CD4-positive, alpha-beta T cell treated with Interleukin-21 for 1 hour (primary cell): ENCODE measurements at regions not wholly inside any gene's neighbourhood (a gene's known extent, or its start where the extent isn't known, plus 50 kb on each side); places are given as distances from the start of the nearest gene placed in this dataset.
"Not testable (repeated sequence)": the region's sequence is repeated elsewhere in the genome, so short reads cannot be mapped to it uniquely, and the experiment has no call there.

Experiments
- DNase-seq: peaks from one replicate; pipeline ENCODE4 v3.0.0-alpha.2; 2020

DNA sequence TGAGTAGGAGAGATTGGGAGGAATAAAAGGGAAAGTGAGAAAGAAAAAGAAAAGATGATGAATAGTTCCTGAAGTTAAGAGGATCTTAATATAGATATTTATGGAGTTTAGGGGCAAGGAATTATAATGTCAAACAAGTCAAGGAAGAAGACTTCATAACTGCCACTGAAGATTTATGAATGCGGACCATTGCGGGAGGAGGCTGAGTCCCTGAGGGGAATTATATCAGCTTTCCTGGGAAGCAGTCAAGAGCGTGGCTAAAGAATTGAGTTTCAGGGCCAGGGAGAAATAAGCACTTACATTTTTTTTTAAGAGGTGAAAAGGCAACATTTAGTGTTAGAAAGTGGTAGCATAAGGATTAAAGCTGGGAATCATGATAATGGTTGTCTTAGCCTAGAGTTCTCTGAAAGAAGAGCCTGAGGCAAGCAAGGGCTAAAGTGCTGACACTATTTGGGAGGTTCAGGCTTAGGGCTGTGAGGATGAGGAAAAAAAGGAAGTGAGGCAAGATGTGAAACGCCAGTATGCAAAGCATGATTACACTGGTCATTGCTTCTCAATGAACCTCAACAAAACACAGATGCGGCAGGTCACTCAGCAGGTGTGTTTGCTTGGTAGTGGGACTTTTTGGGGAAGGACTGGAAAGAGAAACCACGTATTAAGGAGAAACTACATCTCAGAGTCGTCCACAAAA is 217.1 kb downstream of the SLC4A3 start:
- no peak for DNase-seq

DNA sequence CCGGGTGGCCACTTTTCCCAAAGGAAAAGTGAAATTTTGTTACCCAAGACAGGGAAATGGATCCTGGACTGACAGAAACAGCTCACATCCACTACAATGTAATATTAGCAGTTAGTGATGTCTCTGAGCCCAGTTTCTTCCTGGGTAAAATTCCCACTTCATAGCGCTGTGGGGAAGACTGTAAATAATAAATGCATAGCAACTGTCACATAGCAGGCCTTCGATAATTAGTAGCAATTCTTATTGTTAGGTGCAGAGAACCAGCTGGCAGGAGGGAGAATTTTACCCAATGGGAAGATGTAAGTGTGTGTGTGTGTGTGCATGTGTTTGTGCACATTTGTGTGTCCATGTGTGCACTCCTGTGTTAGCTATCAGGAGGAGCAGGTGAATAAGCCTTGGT is 221.5 kb downstream of the SLC4A3 start:
- no peak for DNase-seq

DNA sequence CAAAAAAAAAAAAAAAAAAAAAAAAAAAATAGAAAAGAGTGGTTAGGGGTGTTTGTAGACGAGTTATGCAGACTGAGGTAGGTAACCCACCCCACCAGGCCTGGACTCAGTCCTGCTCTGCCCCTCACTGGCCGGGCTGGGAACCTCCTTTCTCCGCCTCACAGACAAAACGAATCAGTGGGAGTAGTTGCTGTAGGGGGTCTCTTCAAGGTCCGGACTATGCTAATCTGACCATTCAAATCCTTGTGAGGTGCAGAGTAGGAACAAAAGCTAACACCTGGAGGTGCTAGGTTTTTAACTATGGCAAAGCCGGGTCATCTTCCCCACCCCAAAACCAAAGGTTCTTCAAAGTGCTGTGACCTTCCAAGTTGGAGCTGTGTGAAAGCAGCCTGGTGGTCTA is 223.7 kb downstream of the SLC4A3 start:
- no peak for DNase-seq

DNA sequence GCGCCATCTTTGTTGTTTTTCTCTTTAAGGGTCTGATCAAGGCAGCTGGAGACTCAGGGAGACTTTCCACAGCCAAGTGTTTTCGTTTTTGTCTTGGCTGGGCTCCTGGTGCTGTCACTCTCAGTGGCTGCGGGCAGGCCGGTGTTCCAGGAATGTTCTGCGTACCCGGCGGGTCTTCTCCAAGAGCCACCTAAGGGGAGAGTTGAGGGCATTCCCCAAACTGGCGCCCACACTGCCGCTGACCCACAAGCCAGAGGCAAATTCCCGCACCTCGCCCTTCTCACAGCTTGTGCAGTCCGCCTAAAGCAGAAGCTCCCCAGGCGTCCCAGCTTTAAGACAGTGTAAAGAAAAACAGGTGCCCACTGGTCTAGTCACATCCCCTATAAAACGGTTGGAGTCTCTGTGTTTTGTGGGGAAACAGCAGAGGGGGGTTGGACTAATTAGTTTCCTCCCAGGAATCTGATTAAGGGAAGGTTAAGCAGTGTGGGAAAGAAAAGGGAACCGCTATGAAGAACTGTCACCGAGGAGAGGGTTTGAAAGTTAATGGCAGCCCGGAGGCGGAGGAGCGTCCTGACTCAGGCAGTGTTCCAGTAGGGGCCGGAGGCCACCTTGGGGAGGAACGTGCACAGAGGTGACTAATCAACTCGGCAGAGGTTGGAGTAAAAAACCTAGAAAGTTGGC is 224.5 kb downstream of the SLC4A3 start:
- DNase-seq = no peak

DNA sequence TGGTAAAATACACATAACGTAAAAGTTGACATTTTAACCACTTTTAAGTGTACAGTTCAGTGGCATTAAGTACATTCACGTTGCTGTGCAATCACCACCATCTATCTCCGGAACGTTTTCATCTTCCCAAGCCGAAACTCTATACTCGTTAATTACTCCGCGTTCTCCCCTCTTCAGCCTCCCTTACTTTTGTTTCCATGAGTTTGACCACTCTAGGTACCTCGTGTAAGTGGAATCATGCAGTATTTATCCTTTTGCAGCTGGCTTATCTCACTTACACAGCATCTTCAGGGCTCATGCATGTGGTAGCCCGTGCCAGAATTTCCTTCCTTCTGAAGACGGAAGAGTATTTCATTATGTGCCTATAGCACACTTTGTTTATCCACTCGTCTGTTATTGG is 225.2 kb downstream of the SLC4A3 start:
- DNase-seq = no peak

DNA sequence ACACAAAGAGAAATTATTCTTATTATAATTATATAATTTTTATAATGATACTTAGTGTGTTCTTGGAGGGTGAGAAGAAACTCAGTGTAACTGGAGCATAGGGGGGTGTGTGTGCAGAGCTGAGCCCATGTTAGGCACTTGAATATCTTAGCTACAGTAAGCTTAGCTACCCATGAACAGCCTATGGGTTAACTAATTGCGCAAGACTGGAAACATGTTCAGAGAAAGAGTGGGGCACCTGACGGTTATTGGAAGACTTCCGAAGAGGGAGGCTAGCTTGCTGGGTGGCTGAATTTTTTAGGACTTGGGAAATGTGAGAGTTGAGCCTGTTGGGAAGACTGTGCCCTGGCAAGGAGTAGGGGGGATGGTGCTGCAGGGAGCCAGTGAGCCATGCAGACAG is 229.2 kb downstream of the SLC4A3 start:
- no peak for DNase-seq

DNA sequence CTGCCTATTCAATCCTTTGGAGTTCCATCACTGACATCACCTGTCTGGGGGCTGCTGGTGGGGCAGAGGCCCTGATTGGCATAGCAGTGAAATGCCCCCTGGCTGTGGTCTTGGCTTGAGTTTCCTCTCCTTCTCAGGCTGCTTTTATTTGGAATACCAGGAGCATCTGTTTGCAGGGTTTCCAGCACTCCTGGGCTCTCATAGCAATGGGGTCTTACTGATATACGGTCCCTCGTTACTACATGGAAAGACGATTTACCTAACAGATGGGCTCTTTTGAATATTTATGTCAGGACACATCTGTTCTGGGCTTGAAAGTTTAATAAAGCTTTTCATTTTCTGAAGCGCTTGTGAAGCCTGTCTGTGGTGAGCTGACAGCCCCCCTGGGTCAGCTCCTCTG is 230.3 kb downstream of the SLC4A3 start:
- no peak for DNase-seq

DNA sequence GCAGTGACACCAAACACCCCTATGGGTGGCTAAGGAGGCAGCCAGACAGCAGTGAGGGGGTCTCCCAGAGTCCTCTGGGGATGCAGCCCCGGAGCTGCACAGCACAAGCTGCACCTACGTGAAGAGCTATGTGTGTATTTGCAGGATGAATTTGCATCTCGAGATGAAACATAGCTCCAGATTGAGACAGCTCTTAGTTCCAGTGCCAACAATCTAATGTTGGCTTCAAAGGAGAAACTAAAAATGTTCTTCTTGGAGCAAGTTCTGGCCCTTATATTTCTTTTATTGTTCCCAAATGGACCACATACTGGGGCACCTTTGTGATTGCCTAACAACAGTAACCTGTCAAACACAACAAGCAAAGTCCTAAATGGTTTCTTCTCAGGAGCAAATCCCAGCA is 233.9 kb downstream of the SLC4A3 start:
- DNase-seq = no peak

DNA sequence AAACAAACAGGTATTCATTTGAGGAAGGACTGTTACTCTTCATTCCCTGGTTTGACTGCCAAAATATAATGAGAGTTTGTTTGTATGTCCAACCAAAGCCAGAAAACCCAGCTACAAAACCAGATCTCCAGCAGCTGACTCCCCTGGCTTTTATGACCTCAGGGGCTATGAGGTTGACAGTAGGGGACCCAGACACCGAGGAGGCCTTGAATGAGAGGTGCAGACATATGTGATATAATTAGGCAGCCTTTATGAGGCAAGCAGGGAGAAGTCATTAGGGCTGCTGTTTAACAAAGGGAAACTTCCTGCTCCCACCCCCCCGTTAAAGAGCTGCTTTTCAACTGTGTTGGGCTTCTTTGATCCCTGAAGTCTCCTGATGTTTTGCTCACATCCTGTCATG is 236.7 kb downstream of the SLC4A3 start:
- DNase-seq = no peak

DNA sequence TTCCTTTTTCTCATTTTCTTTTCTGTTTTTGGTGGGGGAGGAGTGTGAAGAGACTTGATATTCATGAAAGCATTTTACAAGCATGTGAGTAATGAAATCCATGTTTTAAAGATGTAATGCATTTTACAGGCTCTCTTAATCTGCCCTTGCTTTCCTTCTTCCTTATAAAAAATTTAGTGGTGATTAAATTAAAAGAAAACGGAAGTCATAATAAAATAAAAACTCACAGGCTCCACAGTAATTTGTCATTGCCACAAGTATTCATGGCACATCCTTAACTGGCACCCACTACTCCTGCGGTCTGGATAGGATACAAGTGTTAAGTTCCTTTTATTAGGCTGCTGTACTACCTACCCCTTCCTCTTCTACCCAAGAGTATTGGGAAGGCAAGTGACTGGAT is 241.2 kb downstream of the SLC4A3 start:
- DNase-seq = no peak

DNA sequence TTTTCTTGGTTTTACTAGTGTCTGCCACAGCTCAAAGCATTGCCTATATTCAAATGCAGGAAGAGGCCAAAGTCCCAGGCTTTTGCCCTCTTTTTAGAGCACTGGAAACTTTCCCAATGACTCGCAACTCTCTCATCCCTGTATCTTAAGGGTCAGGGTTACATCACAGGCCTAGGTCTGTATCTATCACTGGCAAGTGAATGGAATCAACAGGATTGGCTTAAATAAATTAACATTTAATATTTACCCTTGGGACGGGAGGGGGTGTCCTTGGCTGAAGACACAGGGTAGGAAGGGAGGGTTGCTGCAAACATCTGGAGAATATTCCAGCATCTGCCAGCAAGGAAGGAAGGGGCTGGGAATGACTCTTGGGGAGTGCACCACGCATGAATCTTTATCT is 242.6 kb downstream of the SLC4A3 start:
- DNase-seq = no peak

DNA sequence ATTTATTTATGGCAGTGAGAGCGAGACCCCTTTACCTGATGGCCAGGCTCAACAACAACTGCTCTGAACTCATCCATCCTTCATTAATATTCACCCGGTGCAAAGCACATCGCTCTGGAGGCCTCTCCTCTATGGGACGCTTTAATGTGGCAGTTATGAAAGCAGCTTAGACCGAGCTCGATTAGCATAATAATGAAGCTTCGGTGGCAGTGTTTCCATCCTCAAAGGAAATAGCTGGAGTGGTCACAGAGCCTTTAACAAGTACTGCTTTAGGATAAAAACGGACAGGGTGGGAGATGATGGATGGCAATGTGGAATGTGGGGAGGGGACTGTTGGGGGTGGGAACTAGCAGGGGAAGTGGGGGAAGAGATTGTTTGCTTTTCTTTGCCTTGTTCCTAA is 243.9 kb downstream of the SLC4A3 start:
- DNase-seq = no peak

DNA sequence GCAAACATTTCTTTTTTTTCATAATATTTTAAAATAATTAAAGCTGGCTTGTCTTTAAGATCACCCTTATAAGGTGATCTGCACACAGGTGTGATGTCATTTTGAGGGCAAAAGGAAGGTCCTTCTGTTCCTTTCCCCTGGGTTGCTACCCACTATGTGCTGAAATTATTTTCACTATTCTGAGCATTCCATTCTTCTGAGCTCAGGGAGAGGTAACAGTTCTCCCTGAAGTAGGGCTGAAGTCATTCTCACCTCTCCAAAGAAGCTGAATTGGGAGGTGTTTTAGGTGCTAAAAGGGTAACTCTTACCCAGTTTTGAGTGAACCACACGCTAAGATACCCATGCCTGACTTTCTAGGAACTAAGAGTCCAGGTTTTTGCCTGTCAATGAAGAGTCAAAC is 247.6 kb downstream of the SLC4A3 start:
- no peak for DNase-seq

DNA sequence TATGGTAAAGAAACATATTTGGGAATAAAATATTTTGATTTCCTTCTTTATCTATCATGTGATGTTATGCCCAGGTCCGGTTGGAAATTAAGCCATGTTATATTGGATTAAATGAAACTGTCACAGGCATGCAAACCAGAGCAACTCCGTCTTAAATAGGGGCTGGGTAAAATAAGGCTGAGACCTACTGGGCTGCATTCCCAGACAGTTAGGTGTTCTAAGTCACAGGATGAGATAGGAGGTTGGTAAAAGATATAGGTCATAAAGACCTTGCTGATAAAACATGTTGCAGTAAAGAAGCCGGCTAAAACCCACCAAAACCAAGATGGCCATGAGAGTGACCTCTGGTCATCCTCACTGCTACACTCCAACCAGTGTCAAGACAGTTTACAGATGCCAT is 248.6 kb downstream of the SLC4A3 start:
- DNase-seq = not testable (repeated sequence)

DNA sequence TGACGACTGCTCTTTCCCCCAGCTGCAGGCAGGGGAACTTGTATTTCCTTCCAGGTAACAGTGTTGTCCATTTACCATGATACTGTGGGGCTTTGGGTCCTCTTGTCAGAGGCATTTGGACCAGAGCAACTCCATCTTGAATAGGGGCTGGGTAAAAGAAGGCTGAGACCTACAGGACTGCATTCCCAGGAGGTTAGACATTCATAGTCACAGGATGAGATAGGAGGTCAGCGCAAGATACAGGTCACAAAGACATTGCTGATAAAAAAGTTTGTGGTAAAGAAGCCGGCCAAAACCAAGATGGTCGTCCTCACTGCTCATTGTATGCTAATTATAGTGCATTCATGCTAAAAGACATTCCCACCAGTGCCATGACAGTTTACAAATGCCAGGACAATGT is 249.5 kb downstream of the SLC4A3 start:
- no peak for DNase-seq

DNA sequence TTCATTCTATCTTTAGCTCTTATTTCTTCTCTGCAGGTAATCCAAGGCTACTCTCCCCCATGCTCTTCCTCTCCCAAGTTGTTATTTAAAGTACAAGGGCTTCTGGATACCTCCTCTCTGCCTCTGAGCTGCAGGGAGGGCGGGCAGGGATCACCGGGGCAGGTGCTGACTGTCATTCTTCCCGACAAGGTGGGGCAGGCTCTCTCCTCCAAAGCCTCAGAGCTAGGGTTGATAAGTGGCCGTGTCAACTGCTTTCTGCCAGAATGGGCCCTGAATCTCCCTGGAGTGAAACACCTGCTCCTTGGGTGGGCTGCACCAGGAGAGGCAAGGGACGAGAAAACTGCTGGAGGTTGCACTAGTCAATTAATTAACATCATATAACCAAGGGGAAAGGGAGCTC is 250.3 kb downstream of the SLC4A3 start:
- DNase-seq = no peak

DNA sequence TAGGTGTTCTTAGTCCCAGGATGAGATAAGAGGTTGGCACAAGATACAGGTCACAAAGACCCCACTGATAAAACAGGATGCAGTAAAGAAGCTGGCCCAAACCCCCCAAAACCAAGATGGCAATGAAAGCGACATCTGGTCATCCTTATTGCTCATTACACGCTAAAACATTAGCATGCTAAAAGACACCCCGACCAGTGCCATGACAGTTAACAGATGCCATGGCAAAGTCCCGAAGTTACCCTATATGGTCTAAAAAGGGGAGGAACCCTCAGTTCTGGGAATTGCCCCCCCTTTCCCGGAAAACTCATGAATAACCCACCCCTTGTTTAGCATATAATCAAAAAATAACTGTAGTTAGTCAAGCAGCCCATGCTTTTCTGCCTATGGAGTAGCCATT is 251.1 kb downstream of the SLC4A3 start:
- DNase-seq = no peak

DNA sequence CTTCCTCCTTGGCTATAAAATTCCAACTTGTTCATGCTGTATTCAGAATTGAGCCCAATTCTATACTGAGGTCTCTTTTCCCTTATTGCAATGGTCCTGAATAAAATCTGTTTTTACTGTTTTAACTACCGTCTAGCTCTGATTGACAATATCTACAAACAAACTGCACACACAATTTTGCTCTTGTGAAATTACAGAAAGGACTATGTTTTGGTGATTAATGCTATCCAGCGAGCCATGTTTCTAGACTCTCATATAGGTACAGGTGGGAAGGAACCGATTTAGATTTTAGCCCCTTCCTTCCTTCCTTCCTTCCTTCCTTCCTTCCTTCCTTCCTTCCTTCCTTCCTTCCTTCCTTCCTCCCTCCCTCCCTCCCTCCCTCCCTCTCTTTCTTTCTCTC is 254.4 kb downstream of the SLC4A3 start:
- no peak for DNase-seq

DNA sequence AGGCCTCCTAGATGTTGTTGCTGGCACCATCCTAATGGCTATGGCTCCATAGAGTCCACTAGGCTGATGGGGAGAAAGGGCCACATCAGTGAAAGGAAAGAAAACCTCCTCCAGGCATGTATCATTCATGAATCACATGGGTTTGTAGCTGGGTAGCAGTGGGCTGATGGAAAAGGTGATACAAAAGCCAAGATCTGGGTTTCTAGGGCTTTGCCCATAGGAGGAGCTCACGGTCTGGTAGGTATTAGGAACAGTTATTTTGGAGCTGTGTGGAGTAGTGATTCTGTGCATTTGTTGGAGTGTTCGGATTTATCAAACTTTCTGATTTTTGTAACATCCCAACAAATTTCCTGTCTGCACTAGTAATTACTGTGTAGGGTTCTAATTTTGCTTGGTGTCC is 259.2 kb downstream of the SLC4A3 start:
- no peak for DNase-seq

DNA sequence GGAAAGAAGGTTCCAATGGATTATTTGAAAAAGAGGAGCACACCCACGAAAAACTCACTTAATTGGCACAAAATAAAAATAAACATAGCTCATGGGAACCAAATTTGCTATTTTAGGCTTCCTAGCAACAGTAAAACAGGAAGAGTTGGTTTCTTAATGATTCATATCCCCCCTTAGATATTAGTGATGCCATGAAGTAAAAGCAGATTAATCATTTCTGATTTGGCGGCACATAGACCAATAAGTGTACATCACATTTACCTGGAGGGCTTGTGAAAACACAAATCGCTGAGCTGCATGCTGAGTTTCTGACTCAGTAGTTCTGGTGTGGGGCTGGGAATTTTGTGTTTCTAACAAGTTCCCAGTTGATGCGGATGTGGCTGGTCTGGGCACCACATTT is 260.4 kb downstream of the SLC4A3 start:
- DNase-seq = no peak

DNA sequence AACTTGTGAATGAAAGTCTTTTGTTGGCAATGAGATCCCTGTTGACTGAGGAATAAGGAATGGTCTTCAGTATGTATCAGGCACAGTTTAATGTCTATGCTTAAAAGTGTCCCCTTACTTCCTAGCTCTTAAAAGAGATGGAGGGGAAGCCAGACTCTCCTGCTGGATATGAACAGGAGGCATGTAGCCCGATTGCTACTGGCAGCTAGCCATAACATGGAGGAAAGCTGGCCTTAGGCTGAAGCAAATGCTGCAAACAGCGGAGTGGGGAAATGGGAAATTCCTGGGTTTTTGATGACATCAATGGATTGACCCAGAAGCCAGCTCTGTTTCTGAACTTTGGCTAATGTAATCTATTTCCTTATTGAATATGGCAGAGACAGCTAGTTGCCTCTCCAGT is 266.1 kb downstream of the SLC4A3 start:
- DNase-seq = no peak

DNA sequence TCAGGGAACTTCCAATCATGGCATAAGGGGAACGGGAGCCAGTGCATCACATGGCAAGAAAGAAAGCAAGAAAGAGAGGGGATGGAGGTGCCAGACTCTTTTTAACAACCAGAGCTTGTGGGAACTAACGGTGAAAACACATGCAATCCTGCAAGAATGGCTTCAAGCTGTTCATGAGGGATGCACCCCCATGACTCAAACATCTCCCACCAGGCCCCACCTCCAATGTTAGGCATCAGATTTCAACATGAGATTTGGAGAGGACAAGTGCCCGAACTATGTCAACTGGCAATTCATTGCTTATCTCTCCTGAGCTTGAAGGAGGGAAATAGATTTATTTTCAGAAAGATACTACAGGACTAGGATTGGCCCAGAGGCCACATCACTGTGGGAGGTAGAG is 270.0 kb downstream of the SLC4A3 start:
- DNase-seq = no peak

DNA sequence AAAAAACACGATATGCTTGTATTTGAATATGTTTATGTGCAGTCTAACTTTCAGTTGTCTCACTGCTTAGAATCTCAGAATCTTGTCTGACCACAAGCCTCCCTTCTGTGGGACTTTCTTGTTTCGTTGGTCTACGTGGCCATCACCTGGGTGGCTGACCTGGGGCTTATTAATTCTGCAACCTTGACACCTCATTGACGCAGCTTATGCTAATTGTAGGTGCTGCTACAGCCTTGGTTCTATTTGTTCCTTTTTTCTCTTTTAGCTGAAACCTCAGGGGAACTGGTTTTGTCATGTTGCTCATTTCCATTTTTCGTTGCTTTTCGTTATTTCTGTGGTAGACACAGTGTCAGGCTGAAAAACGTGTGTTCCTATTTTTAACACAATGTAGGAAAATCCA is 273.7 kb downstream of the SLC4A3 start:
- no peak for DNase-seq

DNA sequence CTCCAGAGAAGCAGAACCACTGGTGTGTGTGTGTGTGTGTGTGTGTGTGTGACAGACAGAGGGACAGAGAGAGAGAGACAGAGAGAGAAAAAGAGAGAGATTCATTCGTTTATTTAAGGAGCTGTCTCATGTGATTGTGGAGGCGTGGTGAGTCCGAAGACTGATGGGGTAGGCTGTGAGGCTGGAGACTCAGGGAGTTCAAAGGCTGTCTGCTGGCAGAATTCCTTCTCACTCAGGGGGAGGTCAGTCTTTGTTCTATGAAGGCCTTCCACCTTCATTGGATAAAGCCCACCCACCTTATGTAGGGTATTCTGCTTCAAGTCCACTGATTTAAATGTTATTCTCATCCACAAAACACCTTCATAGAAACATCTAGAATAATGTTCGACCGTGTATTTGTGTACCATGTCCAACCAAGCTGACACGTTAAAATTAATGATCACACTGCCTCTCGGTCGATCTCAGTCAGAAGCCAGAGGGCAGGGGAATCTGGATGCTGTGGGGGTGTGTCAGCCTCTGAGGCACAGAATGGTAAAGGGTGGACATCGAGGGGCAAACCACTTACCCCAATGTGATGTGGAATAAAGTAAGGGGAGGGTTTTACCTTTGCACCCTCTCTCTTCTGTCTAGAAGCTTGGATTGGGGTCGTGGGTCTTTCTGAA is 275.6 kb downstream of the SLC4A3 start:
- DNase-seq = no peak

DNA sequence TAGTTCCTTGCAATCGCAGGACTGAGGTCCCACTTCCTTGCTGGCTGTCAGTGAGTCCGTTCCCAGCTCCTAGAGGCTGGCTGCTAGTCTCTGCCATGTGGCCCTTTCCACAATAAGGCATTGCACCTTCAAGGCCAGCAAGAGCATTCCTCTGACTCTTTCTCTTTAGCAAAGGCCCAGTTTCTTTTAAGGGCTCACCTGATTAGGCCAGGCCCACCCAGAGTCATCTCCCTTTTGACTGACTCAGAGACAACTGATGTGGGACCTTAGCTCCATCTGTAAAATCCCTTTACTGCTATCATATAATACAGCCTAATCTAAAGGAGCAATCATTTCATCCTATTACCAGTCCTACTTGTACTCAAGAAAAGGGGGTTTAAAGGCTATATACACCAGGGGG is 278.2 kb downstream of the SLC4A3 start:
- DNase-seq = no peak
